ENCODE measurements at regions not wholly inside any gene's neighbourhood (a gene's known extent, or its start where the extent isn't known, plus 50 kb on each side); places are given as distances from the start of the nearest gene placed in this dataset.

DNA sequence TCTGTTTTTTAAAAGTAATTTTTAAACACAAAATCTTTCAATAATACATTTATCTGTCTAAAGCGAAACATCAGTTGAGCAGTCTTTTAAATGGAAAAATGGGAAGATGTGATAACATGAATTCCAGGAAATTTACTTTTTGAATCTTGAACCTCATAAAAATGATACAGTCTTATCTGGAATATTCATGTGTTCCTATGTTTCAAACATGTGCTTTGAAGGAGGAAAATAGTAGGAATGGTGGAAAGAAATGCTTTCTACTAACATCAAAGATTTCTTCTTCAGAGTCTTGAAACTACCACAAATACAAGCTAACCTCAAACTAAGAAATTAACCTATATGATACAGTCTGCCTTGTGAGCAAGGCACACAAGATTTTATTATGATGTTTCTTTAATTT is 317.5 kb upstream of the SEMA3A start:
- no peak overlapping the region for H3K27ac ChIP-seq (ENCODE audit: low read length)
- H3K4me2 ChIP-seq (ENCODE audit: low read depth, low read length) = no peak overlapping the region
- H2AFZ ChIP-seq (ENCODE audit: low read length) = no peak overlapping the region
- H3K4me1 ChIP-seq (ENCODE audit: low read length) = no peaks in the 10 kb centered on the region
- H3F3A ChIP-seq (ENCODE audit: insufficient read depth, low read length) = no peaks in the 10 kb centered on the region
- H3K27me3 ChIP-seq (replicated peaks; ENCODE audit: insufficient read depth, low read length) = no peaks in the 10 kb centered on the region
- no peaks in the 10 kb centered on the region for H3K9me3 ChIP-seq (replicated peaks; ENCODE audit: insufficient read depth, low read length)
- H3K9ac ChIP-seq (ENCODE audit: low read length) = no peak overlapping the region
- H3K36me3 ChIP-seq (replicated peaks; ENCODE audit: insufficient read depth, low read length) = no peaks in the 10 kb centered on the region
- no peaks in the 10 kb centered on the region for H4K20me1 ChIP-seq (ENCODE audit: insufficient read depth, low read length)
- H3K9me2 ChIP-seq (replicated peaks; ENCODE audit: insufficient read depth, low read length) = no peaks in the 10 kb centered on the region
- no peaks in the 10 kb centered on the region for H3K79me2 ChIP-seq (ENCODE audit: low read length)
- H3K4me3 ChIP-seq (ENCODE audit: low read length) = no peak overlapping the region
- no peak for DNase-seq
- TF ChIP-seq EZH2phosphoT487 (IDR thresholded peaks at IDR 0.05; ENCODE audit: low read length) = no peak
- TF ChIP-seq, protein P1, sequence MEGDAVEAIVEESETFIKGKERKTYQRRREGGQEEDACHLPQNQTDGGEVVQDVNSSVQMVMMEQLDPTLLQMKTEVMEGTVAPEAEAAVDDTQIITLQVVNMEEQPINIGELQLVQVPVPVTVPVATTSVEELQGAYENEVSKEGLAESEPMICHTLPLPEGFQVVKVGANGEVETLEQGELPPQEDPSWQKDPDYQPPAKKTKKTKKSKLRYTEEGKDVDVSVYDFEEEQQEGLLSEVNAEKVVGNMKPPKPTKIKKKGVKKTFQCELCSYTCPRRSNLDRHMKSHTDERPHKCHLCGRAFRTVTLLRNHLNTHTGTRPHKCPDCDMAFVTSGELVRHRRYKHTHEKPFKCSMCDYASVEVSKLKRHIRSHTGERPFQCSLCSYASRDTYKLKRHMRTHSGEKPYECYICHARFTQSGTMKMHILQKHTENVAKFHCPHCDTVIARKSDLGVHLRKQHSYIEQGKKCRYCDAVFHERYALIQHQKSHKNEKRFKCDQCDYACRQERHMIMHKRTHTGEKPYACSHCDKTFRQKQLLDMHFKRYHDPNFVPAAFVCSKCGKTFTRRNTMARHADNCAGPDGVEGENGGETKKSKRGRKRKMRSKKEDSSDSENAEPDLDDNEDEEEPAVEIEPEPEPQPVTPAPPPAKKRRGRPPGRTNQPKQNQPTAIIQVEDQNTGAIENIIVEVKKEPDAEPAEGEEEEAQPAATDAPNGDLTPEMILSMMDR (IDR thresholded peaks at IDR 0.05; ENCODE audit: low read length) = no peak

DNA sequence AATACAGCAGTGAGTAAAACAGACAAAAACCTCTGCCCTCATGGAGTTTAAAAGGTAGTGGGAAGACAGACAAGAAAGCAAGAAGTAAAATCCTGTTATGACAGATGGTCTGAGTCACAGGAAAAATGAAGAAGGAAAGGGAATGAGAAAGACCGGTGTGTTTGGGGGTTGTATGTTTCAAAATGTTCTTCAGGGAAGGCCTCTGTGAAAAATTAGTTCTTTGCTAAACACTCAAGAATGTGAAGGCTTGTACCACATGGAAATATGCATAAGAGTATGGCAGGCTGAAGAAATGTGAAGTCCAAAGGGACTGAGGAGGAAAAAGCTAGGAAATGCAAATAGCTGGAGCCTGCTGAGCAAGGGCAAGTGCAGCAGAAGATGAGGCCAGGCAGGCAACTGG is 315.9 kb upstream of the SEMA3A start:
- H3K4me3 ChIP-seq (ENCODE audit: low read length) = no peak overlapping the region
- no peaks in the 10 kb centered on the region for H3K79me2 ChIP-seq (ENCODE audit: low read length)
- H3K27ac ChIP-seq (ENCODE audit: low read length) = no peak overlapping the region
- no peak overlapping the region for H3K9ac ChIP-seq (ENCODE audit: low read length)
- no peaks in the 10 kb centered on the region for H3K4me1 ChIP-seq (ENCODE audit: low read length)
- no peaks in the 10 kb centered on the region for H4K20me1 ChIP-seq (ENCODE audit: insufficient read depth, low read length)
- no peak for DNase-seq
- H2AFZ ChIP-seq (ENCODE audit: low read length) = no peak overlapping the region
- H3K27me3 ChIP-seq (replicated peaks; ENCODE audit: insufficient read depth, low read length) = no peaks in the 10 kb centered on the region
- no peak overlapping the region for H3K4me2 ChIP-seq (ENCODE audit: low read depth, low read length)
- H3K9me3 ChIP-seq (replicated peaks; ENCODE audit: insufficient read depth, low read length) = no peaks in the 10 kb centered on the region
- no peaks in the 10 kb centered on the region for H3K9me2 ChIP-seq (replicated peaks; ENCODE audit: insufficient read depth, low read length)
- TF ChIP-seq EZH2phosphoT487 (IDR thresholded peaks at IDR 0.05; ENCODE audit: low read length) = no peak
- no peak for TF ChIP-seq EZH2 (optimal IDR thresholded peaks at IDR 0.05; ENCODE audit: low read depth, low read length)
- H3F3A ChIP-seq (ENCODE audit: insufficient read depth, low read length) = no peaks in the 10 kb centered on the region
- no peaks in the 10 kb centered on the region for H3K36me3 ChIP-seq (replicated peaks; ENCODE audit: insufficient read depth, low read length)

- no peaks in the 10 kb centered on the region for H3K9me2 ChIP-seq (replicated peaks; ENCODE audit: insufficient read depth, low read length)
- no peaks in the 10 kb centered on the region for H4K20me1 ChIP-seq (ENCODE audit: insufficient read depth, low read length)
- H3K9me3 ChIP-seq (replicated peaks; ENCODE audit: insufficient read depth, low read length) = no peaks in the 10 kb centered on the region
- H3K4me3 ChIP-seq (ENCODE audit: low read length) = no peak overlapping the region
- H2AFZ ChIP-seq (ENCODE audit: low read length) = no peak overlapping the region
- H3K27ac ChIP-seq (ENCODE audit: low read length) = no peak overlapping the region
- TF ChIP-seq, protein P1 (IDR thresholded peaks at IDR 0.05; ENCODE audit: low read length) = no peak
- TF ChIP-seq EZH2 (optimal IDR thresholded peaks at IDR 0.05; ENCODE audit: low read depth, low read length) (no peak), EZH2phosphoT487 (IDR thresholded peaks at IDR 0.05; ENCODE audit: low read length) (no peak)
- no peaks in the 10 kb centered on the region for H3K36me3 ChIP-seq (replicated peaks; ENCODE audit: insufficient read depth, low read length)
- H3K4me1 ChIP-seq (ENCODE audit: low read length) = no peaks in the 10 kb centered on the region
- no peaks in the 10 kb centered on the region for H3K79me2 ChIP-seq (ENCODE audit: low read length)
- H3F3A ChIP-seq (ENCODE audit: insufficient read depth, low read length) = no peaks in the 10 kb centered on the region
- H3K27me3 ChIP-seq (replicated peaks; ENCODE audit: insufficient read depth, low read length) = no peaks in the 10 kb centered on the region
- no peak for DNase-seq
- H3K9ac ChIP-seq (ENCODE audit: low read length) = no peak overlapping the region
- H3K4me2 ChIP-seq (ENCODE audit: low read depth, low read length) = no peak overlapping the region
Measured at GRCh38 chr7:84509522-84509921, 314.9 kb upstream of the SEMA3A start.

GRCh38 chr7:84508606-84509005 is 314.0 kb upstream of the SEMA3A start:
- Histone ChIP-seq H3K79me2 (ENCODE audit: low read length) (no peaks in the 10 kb centered on the region), H3K4me1 (ENCODE audit: low read length) (no peaks in the 10 kb centered on the region), H3K9me2 (replicated peaks; ENCODE audit: insufficient read depth, low read length) (no peaks in the 10 kb centered on the region), H3K4me2 (ENCODE audit: low read depth, low read length) (no peak overlapping the region), H3F3A (ENCODE audit: insufficient read depth, low read length) (no peaks in the 10 kb centered on the region), H4K20me1 (ENCODE audit: insufficient read depth, low read length) (no peaks in the 10 kb centered on the region), H3K27me3 (replicated peaks; ENCODE audit: insufficient read depth, low read length) (no peaks in the 10 kb centered on the region), H2AFZ (ENCODE audit: low read length) (no peak overlapping the region), H3K4me3 (ENCODE audit: low read length) (no peak overlapping the region), H3K9ac (ENCODE audit: low read length) (no peak overlapping the region), H3K9me3 (replicated peaks; ENCODE audit: insufficient read depth, low read length) (no peaks in the 10 kb centered on the region), H3K27ac (ENCODE audit: low read length) (no peak overlapping the region), H3K36me3 (replicated peaks; ENCODE audit: insufficient read depth, low read length) (no peaks in the 10 kb centered on the region)
- no peak for DNase-seq
- TF ChIP-seq, protein P1 (IDR thresholded peaks at IDR 0.05; ENCODE audit: low read length) = no peak
- no peak for TF ChIP-seq EZH2 (optimal IDR thresholded peaks at IDR 0.05; ENCODE audit: low read depth, low read length)
- no peak for TF ChIP-seq EZH2phosphoT487 (IDR thresholded peaks at IDR 0.05; ENCODE audit: low read length)

Data from MM.1S (cell line).